ENCODE measurements at regions not wholly inside any gene's neighbourhood (a gene's known extent, or its start where the extent isn't known, plus 50 kb on each side); places are given as distances from the start of the nearest gene placed in this dataset.

DNA sequence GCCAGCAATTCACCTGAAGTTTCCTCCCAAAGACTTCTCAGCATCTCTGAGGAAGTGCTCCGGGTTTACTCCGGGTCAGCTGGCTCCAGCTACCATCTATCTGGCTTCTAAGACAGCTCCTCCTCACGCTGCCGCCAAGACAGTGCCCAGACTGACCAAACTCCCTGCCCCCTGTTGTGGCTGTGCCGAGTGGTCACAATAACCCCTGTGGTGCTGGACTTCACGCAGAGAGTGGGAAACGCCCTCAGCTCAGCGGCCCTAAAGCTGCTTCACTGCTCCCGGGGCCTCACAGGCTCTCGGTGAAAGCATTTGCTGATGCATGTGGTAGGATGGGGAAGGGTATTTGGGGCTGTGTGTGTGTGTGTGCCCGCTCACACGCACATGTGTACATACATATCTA lies 154.8 kb upstream of the ZNF236 start:
- no peaks in the 10 kb centered on the region for H3K9me3 ChIP-seq (ENCODE audit: control insufficient read depth, insufficient read depth, low read depth, low read length)
- in situ Hi-C loops (cut with HindIII; ENCODE audit: low pct_unique_long_range_greater_than_20kb, low sequenced_read_pairs) (no loop called here), intact Hi-C loops (cut with micrococcal nuclease; ENCODE audit: unreplicated experiment) (no loop called here)
- ChIA-PET POLR2A (no interaction called here), CTCF (interaction anchor here (0.8 kb wide), 1 partner anchor 269 kb away, joined by 4 read pairs; no protein-coding TSS in a partner anchor)
- H3K4me3 ChIP-seq (ENCODE audit: low read depth in 2 of 2, low read length in 2 of 2) = no peak overlapping the region
- BruUV-seq (replicated peaks) = no TSS peak
- ATAC-seq (peak; percentile 33; the same call in 1 of the 2 replicates), DNase-seq (ENCODE audit: low read depth, low spot score) (no peak)
- peaks cover 3% of the 10 kb centered on the region; the same call in 1 of the 2 replicates for H3K27me3 ChIP-seq (ENCODE audit: control insufficient read depth, insufficient read depth, low read length)
- H3K27ac ChIP-seq (ENCODE audit: low read length) = no peak overlapping the region
- TF ChIP-seq SIN3A (IDR thresholded peaks at IDR 0.05; ENCODE audit: borderline replicate concordance, insufficient read depth, low read depth, low read length) = no peak
- TF ChIP-seq REST (IDR thresholded peaks at IDR 0.05; ENCODE audit: insufficient read depth in 1 of 2, low read depth in 2 of 2, low read length in 1 of 2) = no peak
- no peak for TF ChIP-seq TCF7L2 (IDR thresholded peaks at IDR 0.05; ENCODE audit: low read depth, low read length)
- TF ChIP-seq CTCF (IDR thresholded peaks at IDR 0.05) = no peak
- no peak for TF ChIP-seq POLR2AphosphoS5 (IDR thresholded peaks at IDR 0.05; ENCODE audit: low read depth, low read length)
- H3K36me3 ChIP-seq (ENCODE audit: control insufficient read depth, insufficient read depth, low read length) = no peaks in the 10 kb centered on the region
- no peaks in the 10 kb centered on the region for H3K4me1 ChIP-seq (ENCODE audit: control insufficient read depth, insufficient read depth, low read length)

GRCh38 chr18:76662626-76663025 lies 159.7 kb upstream of the ZNF236 start:
- intact Hi-C loops (cut with micrococcal nuclease; ENCODE audit: unreplicated experiment) = no loop called here
- Histone ChIP-seq H3K9me3 (ENCODE audit: control insufficient read depth, insufficient read depth, low read depth, low read length) (no peaks in the 10 kb centered on the region), H3K27ac (ENCODE audit: low read length) (no peak overlapping the region), H3K27me3 (ENCODE audit: control insufficient read depth, insufficient read depth, low read length) (peaks cover 7% of the 10 kb centered on the region), H3K4me1 (ENCODE audit: control insufficient read depth, insufficient read depth, low read length) (no peaks in the 10 kb centered on the region), H3K4me3 (ENCODE audit: low read depth in 2 of 2, low read length in 2 of 2) (no peak overlapping the region), H3K36me3 (ENCODE audit: control insufficient read depth, insufficient read depth, low read length) (no peaks in the 10 kb centered on the region)
- no peak for TF ChIP-seq SIN3A (IDR thresholded peaks at IDR 0.05; ENCODE audit: borderline replicate concordance, insufficient read depth, low read depth, low read length)
- no peak for TF ChIP-seq TCF7L2 (IDR thresholded peaks at IDR 0.05; ENCODE audit: low read depth, low read length)
- TF ChIP-seq POLR2AphosphoS5 (IDR thresholded peaks at IDR 0.05; ENCODE audit: low read depth, low read length) = no peak
- TF ChIP-seq CTCF (IDR thresholded peaks at IDR 0.05) = no peak
- no peak for TF ChIP-seq REST (IDR thresholded peaks at IDR 0.05; ENCODE audit: insufficient read depth in 1 of 2, low read depth in 2 of 2, low read length in 1 of 2)
- BruUV-seq (replicated peaks) = no TSS peak
- DNase-seq (ENCODE audit: low read depth, low spot score) (no peak), ATAC-seq (no peak)
- CTCF ChIA-PET = no interaction called here
- POLR2A ChIA-PET = no interaction called here
- in situ Hi-C loops (cut with HindIII; ENCODE audit: low pct_unique_long_range_greater_than_20kb, low sequenced_read_pairs) = no loop called here
